A172 (cell line): ENCODE measurements at regions not wholly inside any gene's neighbourhood (a gene's known extent, or its start where the extent isn't known, plus 50 kb on each side); places are given as distances from the start of the nearest gene placed in this dataset.
A peak's percentile ranks its signal among the peaks of the same experiment; 100 is the strongest.

ENCODE experiments used
- DNase-seq: peaks from one replicate; pipeline ENCODE4 v3.0.0-alpha.2; 2015; ENCODE audit warnings: low spot score

- no peak for DNase-seq
Observed at GRCh38 chr22:47296405-47297260, 534.2 kb downstream of the TBC1D22A start.

GRCh38 chr22:47295982-47296381 lies 533.5 kb downstream of the TBC1D22A start:
- DNase-seq = no peak

GRCh38 chr22:47295226-47295901 lies 532.9 kb downstream of the TBC1D22A start:
- no peak for DNase-seq

DNA sequence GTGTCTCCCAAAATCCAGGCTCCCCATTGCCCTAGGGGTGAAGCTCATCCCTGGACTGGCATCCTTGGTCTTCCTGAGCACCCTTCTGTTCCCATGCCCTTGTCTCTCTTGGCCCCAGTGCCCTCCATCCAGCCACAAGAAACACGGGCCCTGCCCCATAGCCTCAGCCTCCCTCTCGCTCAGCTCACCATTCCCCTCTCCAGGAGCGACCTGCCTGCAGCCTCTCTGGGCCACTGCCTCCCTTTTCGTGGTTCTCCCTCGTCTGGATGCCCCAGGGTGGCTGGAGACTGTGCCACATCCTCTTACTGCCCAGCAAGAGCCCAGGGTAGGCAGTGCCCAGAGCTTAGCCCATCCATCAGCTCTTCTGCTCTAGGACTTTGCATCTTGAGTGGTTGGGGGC lies 532.1 kb downstream of the TBC1D22A start:
- no peak for DNase-seq

DNA sequence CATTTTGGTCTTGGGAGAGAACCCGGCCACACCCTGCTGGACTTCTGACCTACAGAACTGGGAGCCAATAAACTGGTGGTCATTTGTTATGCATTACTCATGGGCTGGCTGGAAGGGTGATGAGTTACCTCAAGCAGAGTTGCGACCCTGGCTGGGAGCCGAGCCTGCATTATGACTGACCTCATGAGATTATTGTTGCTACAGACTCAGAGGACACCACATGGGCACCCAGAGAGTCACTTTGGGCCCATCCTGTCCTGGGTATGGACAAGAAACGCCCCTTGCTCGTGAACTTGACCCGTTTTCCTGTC lies 531.7 kb downstream of the TBC1D22A start:
- peak; percentile 74 for DNase-seq

- DNase-seq = no peak
Observed at GRCh38 chr22:47293368-47294221, 531.1 kb downstream of the TBC1D22A start.

GRCh38 chr22:47292546-47293320 lies 530.3 kb downstream of the TBC1D22A start:
- no peak for DNase-seq

DNA sequence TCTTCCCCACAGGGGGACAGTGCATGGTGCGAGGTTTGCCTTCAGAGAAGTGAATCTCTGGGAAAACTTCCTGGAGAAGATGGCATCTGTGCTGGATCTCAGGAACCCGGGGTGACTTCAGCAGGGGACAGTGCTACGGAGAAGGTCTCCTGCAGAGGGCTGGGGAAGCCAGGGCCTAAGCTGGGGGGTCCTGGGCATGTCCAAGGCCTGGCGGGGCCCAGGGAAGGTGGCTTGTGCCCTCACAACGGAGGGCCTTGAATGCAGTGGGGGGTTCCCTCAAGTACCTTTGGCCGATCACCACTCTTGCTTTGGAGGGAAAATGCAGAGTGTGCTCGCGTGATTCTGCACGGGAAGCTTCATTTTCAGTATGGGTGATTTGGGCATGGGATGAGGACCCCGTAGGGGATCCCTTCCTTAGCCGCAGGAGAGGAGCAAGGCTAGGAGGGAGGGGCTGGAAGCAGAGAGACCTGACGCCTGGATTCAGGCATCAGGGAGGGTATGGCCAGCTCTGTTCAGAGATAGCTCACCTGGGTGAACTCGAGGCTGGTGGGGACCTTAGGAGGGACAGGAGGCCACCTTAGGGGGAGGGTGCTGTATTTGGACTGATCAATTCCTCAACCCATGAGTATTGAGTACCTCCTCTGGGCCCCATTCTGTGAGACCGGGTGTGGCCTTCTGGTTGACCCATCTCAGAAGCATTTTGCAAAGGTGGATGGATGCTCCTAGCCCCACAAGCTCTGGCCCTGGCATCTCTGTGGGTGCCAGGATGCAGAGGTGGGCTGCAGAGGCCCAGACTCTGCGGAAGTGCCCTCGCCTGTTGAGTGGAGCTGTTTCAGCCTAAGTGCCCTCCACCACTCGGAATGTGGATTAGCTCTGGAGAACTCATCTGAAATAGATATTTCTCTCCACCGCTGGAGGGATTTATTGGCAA lies 529.4 kb downstream of the TBC1D22A start:
- DNase-seq = no peak

- DNase-seq = no peak
Observed at GRCh38 chr22:47290706-47291430, 528.4 kb downstream of the TBC1D22A start.

GRCh38 chr22:47289336-47289985 lies 527.0 kb downstream of the TBC1D22A start:
- no peak for DNase-seq

DNA sequence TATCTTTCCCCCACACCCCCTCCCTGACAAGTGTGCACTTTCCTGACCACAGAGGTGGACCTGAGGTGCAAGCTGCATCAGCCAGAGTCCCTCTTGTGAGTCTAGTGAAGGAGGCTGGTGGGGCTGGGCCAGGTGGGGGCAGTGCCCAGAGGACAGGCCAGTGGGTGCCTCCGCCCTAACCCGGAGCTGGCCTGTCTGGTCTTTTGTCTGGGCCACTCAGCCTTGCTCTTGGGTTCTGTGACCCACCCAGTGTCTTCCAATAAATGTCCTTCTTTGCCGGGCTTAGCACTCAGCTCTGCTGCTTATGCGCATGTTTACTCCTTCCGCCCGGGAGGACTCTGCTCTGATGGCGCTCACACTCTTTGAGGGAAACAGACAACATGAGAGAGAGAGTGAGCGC lies 526.2 kb downstream of the TBC1D22A start:
- no peak for DNase-seq

DNA sequence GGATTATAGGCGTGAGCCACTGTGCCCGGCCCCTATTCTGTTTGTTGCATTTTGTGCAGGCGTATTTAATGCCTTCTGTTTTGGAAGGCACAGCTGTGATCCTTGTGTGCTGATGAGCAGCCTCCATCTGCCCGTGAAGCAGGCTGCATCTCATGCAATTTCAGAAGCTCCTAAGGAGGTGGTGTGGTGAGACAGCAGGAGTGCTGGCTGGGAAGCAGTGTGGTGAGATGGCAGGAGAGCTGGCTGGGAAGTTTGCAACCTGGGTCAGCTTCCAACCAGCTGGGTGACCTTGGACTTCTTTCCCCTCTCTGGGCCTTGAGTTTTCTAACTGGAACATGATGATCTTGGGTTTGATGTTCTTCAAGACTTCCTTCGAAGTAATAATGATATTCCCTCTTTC lies 525.1 kb downstream of the TBC1D22A start:
- DNase-seq = no peak

DNA sequence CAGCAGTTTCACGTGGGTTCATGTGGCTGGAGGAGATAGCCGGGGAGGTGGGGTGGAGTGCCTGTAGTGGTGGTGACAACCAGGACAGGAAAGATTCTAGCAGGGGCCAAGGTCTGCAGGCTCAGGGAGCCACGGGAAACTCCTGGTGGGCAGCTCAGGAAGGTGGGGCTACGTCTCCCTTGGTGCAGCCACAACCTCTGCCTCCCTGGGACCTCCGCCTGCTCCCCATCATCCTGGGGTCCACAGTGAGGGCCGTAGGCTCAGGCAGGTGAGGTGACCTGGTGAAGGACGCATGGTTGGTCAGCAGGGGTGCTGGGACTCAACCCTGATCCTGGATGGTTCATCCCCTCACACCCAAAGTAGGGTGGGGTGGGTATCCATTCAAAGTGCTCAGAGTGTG lies 524.1 kb downstream of the TBC1D22A start:
- DNase-seq = no peak

GRCh38 chr22:47285981-47286380 lies 523.5 kb downstream of the TBC1D22A start:
- no peak for DNase-seq

DNA sequence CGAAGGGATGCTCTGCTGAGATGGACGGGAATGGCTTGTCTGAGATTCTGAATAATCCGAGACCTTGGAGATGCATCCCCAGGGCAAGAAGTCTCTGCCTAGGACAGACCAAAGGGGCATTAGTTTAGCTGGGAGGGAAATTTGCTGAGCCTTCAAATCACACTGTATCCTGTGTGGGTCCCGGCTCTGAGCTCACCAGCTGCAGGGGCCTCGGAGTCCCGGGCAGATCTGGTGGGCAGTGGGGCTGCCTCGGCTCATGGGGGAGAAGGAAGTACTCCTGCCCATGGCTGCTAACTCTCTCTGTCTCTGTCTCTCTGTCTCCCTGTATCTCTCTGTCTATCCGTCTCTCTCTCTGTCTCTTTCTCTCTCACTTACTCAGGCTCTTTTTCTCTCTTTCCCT lies 522.4 kb downstream of the TBC1D22A start:
- no peak for DNase-seq

DNA sequence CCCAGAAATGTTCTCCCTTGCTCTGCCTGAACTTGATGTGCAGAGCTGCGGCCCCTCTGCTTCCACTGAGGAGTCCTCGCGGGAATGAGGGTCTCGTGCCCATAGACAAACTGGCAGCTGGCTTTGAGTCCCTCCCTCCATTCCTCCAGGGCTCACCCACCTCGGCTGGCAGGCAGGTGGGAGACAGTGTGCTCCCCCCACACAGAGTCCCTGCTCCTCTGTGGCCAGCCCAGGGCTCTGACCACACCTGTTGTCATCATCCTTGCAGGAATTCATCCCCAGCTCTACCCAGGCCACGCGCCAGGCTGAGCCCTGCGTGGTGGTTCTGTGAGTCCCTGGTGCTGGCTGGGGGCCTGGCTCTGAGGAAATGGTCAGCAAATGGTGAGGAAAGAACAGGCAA lies 521.9 kb downstream of the TBC1D22A start:
- DNase-seq = no peak

DNA sequence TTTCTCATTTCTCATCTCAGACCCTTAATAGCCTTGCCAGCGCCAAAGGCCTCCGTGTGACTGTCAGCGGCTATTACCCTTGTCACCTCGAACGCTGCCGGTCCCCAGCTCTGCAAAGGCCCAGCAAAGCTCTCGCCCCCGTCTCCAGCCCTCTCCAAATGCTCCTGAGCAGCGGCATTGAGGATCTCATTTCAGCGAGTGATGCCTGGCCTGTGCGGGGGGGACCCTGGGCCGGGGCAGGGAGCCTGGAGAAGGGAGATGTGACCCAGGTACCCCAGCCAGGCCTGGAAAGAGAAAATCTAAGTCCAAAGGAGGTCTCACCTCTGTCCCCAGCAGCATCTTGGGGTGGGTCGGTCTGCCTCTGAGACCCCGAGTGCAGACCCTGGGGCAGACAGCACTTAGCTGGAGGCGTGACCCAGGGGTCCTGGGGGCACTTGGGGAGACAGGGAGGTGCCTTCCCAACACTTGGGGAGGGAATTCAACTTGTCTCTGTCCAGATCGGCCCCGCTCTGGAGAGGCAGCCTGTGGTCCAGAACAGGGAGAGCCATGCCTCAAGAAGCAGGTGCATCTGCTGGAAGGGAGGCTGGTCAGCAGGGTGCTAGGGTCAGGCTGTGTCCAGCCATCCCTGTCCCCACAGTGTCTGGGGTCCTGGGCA lies 521.3 kb downstream of the TBC1D22A start:
- no peak for DNase-seq

DNA sequence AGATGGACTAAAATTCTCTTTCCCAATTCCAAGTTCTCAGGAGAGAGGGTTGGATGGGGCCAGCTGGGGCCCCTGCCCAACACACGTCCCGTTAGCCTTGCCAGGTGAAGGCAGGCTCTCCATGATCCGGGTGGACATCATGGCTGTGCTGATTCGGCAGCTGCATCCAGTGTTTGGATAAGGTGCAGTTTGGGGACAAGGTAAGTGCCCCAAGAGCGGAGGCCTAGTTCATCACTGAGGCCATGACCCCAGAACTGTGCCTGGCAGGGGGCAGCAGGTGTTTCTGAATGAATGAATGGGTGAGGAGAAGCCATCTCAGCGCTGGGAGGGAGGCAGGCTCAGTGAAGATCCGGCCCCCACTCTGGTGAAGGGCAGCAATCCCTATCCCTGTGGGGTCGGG lies 520.4 kb downstream of the TBC1D22A start:
- no peak for DNase-seq

DNA sequence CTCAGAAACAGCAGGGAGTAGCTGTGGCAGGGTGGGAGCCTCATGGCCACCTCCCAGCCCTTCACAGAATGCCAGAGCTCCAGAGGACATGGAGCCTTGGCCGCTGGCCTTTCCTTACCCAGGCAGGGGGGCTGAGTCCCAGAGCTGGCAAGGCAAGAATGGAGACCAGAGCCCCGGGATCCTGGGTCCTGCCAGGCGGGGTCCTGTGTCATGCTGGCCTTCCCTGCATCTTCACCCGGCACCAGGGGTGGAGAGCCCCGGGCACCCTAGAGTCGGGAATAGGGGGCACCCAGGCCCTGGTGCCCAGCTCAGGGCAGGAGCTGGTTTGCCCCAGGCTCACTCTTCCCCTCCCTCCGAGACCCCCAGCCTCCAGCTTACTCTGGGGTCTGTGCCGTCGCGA lies 519.9 kb downstream of the TBC1D22A start:
- no peak for DNase-seq
